ACHN (cell line): ENCODE measurements at regions not wholly inside any gene's neighbourhood (a gene's known extent, or its start where the extent isn't known, plus 50 kb on each side); places are given as distances from the start of the nearest gene placed in this dataset.

Experiments
- DNase-seq: peaks from one replicate; pipeline ENCODE4 v3.0.0-alpha.2; 2015
- in situ Hi-C: cut with HindIII; loops from 2 replicates; pipeline ENCODE4 v1.10.0; 2017; ENCODE audit warnings: low sequenced_read_pairs, low pct_ligation_motif_present, low pct_unique_long_range_greater_than_20kb

- in situ Hi-C loops = no loop called here
- DNase-seq = no peak
Measured at GRCh38 chr2:140178234-140178633, 1398.0 kb upstream of the NXPH2 start.

GRCh38 chr2:140177086-140177485, 1396.9 kb upstream of the NXPH2 start:
- in situ Hi-C loops = no loop called here
- no peak for DNase-seq

- DNase-seq = no peak
- in situ Hi-C loops = no loop called here
Measured at GRCh38 chr2:140173790-140174189, 1393.6 kb upstream of the NXPH2 start.

GRCh38 chr2:140164449-140164848, 1384.3 kb upstream of the NXPH2 start:
- in situ Hi-C loops = no loop called here
- no peak for DNase-seq

GRCh38 chr2:140158259-140158658, 1378.1 kb upstream of the NXPH2 start:
- no peak for DNase-seq
- in situ Hi-C loops = no loop called here

- in situ Hi-C loops = no loop called here
- DNase-seq = no peak
Measured at GRCh38 chr2:140157816-140158215, 1377.6 kb upstream of the NXPH2 start.

GRCh38 chr2:140154706-140155105, 1374.5 kb upstream of the NXPH2 start:
- in situ Hi-C loops = no loop called here
- DNase-seq = no peak

GRCh38 chr2:140154271-140154670, 1374.1 kb upstream of the NXPH2 start:
- in situ Hi-C loops = no loop called here
- DNase-seq = no peak

GRCh38 chr2:140144611-140145010, 1364.4 kb upstream of the NXPH2 start:
- DNase-seq = no peak
- in situ Hi-C loops = no loop called here

- DNase-seq = no peak
- in situ Hi-C loops = no loop called here
Measured at GRCh38 chr2:140138736-140139135, 1358.5 kb upstream of the NXPH2 start.

GRCh38 chr2:140136861-140137260, 1356.7 kb upstream of the NXPH2 start:
- in situ Hi-C loops = no loop called here
- no peak for DNase-seq

- in situ Hi-C loops = no loop called here
- DNase-seq = no peak
Measured at GRCh38 chr2:140136366-140136765, 1356.2 kb upstream of the NXPH2 start.

GRCh38 chr2:140128909-140129308, 1348.7 kb upstream of the NXPH2 start:
- no peak for DNase-seq
- in situ Hi-C loops = no loop called here

- in situ Hi-C loops = no loop called here
Measured at GRCh38 chr2:140122001-140122400, 1341.8 kb upstream of the NXPH2 start.

GRCh38 chr2:140117386-140117785, 1337.2 kb upstream of the NXPH2 start:
- in situ Hi-C loops = no loop called here
- DNase-seq = peak; percentile 93

More at GRCh38 chr2:140122001-140122400, 1341.8 kb upstream of the NXPH2 start:
- peak; percentile 88 for DNase-seq

- in situ Hi-C loops = no loop called here
- DNase-seq = no peak
Measured at GRCh38 chr2:140108706-140109475, 1328.7 kb upstream of the NXPH2 start.

GRCh38 chr2:140091926-140092325, 1311.7 kb upstream of the NXPH2 start:
- in situ Hi-C loops = no loop called here
- no peak for DNase-seq

- in situ Hi-C loops = no loop called here
- no peak for DNase-seq
Measured at GRCh38 chr2:140086964-140087363, 1306.8 kb upstream of the NXPH2 start.

- DNase-seq = peak; percentile 38
- in situ Hi-C loops = no loop called here
Measured at GRCh38 chr2:140085674-140086073, 1305.5 kb upstream of the NXPH2 start.

GRCh38 chr2:140079038-140079437, 1298.8 kb upstream of the NXPH2 start:
- no peak for DNase-seq
- in situ Hi-C loops = no loop called here

- in situ Hi-C loops = no loop called here
- no peak for DNase-seq
Measured at GRCh38 chr2:140076164-140076563, 1296.0 kb upstream of the NXPH2 start.
